Right kidney (tissue), 1 donor: ENCODE measurements at regions not wholly inside any gene's neighbourhood (a gene's known extent, or its start where the extent isn't known, plus 50 kb on each side); places are given as distances from the start of the nearest gene placed in this dataset.

Source experiments
- DNase-seq: peaks from one replicate; pipeline ENCODE4 v3.0.0-alpha.2; 2016

DNA sequence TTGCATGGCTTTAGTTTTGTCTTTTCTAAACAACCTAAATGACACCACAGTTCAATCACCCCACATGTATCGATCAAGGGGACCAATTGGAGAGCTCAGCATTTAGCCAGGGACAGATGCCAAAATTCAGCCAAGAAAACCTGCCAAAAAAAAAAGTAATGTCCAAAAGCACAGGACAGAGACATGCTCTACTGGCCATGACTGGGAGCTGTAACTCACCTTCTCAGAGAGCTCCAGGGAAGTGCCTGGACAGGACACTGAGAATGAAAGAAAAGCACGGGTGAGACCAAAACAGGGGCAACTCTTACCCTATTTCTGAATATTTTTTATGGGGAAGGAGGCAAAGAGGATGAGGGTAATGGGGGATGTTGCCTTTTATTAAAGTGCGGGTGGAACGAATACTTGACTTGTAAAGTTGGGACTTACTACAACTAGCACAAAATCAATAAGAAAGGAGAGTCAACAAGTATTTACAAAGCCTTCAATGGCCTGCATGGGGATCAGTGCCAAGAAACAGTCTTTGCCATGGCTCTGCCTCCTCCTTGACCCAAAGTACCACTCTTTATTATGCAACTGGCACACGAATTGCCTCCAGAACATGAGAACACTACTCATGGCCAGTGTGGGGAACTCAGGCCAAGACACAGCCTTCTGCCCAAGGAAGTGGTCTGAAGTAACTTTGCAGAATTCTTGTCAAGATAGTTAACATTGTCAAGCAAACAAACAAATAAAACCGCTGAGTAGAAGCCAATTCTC lies 72.9 kb upstream of the HK2 start:
- DNase-seq: no peak

GRCh38 chr2:74762789-74763188 lies 71.1 kb upstream of the HK2 start:
- DNase-seq: no peak

- no peak for DNase-seq
These were observed 69.9 kb upstream of the HK2 start for GRCh38 chr2:74763962-74764428.

DNA sequence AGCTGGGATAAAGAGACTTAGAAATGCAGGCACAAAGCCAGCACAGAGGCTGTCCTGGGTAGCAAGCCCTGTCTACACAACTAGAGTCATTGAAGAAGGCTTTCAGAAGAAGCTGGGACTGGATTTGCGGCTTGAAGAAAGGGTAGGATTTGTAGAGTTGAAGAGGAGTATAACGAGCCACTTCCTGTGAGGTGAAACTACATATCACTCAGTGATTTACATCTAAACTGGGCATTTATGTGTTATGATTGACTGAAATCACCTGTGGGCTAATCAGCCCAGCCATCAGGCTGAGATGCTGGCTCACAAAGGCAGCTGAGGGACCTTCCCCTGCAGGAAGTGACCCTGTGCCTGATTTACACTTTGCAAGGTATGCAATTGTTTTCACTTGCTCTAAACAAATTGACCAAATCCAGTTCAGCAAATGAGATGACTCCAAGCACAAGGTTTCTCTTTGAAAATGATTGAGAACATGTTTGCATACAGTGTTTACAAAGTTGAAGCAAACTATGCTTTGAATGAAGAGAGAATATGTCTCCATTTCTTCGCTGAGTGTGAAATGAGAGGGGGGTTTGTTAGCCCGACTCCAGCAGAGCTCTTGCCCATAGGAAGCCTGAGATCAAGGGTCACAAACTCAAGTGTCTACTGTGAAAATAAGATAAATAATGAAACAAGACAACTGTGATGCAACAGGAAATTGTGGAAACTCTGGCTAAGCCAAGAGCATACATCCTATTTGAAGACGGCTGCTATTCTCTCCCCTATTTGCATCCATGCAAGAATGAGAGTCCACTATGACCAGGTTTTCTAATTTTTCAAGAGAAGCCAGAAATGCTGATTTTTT lies 69.3 kb upstream of the HK2 start:
- DNase-seq: no peak

DNA sequence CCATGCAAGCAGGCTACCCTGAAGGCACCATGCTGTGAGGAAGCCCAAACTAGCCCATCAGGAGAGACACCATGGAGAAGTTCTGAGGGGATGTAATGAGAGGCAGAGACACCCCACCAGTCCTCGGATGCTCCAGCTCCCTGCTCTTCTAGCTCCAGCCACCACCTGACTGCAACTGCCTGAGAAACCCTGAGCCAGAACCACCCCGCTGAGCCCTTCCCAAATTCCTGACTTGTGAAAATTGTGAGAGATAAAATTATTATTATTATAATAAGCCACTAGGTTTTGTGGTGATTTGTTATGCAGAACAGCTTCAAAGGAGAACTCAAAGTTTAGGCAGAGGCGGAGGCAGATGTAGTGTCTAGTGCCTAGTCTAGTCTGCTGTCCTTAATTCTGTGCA lies 67.1 kb upstream of the HK2 start:
- no peak for DNase-seq

DNA sequence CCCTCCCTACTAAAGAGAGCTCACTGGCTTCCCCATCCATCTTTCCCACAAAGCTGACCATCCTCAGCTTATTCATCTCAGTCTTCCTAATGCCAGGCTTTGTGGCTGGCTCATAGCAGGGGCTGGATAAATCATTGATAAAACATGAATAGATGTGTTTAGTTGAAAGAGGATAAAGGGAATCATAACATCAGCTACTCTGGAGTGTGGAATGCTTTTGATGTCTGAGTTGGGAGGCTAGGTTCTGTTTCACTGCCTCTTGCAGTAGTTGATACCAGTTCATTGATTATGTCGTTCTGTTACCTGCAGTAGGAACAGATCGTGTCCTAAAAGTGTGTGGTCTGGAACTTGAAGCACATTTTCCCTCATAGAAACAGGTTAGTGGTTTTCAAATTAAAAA lies 66.3 kb upstream of the HK2 start:
- DNase-seq: no peak

DNA sequence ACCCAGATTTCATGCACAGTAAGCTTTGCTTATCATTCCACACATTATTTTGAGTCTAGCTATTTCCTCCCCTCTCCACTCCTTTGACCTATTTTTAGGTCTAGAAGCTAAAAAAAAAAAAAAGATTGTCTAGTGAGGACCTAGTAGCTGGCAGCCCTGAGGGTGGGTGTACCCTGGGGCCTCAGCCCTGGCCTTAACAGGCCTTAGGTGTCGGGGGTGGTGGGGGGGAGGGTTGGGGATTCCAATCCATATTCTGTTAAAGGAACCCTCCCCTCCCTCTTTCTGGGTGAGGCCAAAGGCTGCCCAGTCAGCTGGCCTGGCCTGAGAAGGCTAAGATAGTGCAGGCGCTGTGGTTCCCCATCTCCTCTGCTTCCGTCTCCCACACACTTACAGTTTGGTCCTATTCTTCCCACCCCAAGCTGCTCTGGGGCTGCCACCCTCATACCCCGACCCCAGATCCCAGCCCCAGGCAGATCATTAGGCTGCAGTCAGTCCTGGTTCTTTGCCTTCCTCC lies 65.5 kb upstream of the HK2 start:
- no peak for DNase-seq

GRCh38 chr2:74772046-74772445 lies 61.9 kb upstream of the HK2 start:
- no peak for DNase-seq

- DNase-seq: no peak
These were observed 56.6 kb upstream of the HK2 start for GRCh38 chr2:74777161-74777900.

DNA sequence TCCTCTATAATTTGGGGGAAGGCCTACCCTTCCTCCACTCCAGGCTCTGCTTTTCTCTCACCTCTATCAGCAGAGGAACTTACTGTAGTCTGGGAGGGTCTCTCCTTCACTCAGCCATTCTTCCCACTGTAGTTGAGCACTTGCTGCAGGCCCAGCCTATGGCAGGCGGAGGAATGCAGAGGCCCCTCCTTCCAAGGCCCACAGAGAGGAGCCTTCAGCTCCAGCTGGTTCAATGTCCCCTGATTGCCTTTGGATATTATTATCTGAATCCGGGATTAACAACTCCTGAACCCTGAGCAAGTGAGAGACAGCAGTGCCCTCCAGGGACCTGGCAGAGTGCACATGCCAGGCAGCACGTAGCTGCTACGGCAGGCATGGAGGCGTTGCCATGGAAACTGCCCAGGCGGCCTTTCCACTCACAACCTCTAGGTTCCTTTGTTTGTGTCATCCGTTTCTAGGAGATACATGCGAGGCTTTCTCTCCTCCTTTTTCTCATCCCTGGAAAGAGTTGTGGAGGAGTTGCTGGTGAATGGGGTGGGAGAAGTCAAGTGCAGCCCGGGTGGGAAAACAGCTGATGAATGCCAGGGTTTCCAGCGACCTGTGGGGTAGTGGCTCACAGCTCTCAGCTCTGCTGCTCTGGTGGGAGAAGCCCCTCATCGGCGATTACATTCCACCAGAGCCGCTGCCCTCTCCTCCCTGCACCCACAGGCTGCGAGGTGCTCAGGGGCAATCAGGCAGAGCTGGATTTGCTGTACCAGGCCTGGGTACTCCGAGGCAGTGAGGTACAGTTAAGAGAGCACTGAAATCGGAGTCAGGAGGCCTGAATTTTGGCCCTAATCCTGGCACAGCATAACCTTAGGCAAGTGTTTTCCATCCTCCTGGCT lies 55.3 kb upstream of the HK2 start:
- DNase-seq: peak; percentile 76

DNA sequence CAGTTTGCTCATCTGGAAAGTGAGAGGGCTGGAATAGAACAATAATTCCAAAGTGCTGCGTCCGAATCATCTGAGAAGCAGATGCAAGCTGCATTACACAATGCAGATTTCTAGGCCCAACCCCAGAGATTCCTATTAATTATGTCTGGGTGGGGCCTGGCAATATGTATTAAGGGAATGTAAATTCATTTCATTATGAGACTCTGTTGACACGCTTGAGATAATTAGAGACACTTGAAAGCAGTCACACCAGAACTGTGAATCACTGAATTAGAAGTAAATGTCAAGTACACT lies 54.7 kb upstream of the HK2 start:
- no peak for DNase-seq

GRCh38 chr2:74779587-74780135 lies 54.3 kb upstream of the HK2 start:
- DNase-seq: no peak
